Kidney glomerular epithelial cell (primary cell): ENCODE measurements at regions not wholly inside any gene's neighbourhood (a gene's known extent, or its start where the extent isn't known, plus 50 kb on each side); places are given as distances from the start of the nearest gene placed in this dataset.

Experiments used
- DNase-seq: peaks from one replicate; lab custom pipeline; 2025; lab: John Stamatoyannopoulos, UW

DNA sequence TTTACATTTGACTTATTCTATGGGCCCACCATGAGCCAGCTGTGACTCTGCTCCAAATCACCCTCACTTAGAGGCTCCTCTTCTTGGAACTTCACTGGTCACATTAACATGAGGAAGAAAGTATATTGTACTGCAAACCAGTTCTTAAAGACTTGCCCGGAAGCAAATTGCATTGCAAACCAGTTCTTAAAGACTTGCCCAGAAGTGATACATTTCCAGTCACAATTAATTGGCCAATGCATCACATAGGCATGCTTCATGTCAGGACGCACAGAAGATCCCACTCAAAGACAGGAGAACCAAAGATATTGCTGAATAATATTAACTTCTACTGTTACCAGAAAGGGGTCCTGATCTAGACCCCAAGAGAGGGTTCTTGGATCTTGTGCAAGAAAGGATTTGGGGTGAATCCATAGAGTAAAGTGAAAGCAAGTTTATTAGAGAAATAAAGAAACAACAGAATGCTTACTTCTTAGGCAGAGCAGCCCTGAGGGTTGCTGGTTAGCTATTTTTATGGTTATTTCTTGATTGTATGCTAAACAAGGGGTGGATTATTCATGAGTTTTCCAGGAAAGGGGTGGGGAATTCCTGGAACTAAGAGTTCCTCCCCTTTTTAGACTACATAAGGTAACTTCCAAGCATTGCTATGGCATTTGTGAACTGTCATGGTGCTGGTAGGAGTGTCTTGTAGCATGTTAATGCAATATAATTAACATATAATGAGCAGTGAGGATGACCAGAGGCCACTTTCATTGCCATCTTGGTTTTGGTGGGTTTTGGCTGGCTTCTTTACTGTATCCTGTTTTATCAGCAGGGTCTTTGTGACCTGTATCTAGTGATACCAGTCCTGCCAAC lies 54.6 kb upstream of the HCCS start:
- DNase-seq, result no peak

DNA sequence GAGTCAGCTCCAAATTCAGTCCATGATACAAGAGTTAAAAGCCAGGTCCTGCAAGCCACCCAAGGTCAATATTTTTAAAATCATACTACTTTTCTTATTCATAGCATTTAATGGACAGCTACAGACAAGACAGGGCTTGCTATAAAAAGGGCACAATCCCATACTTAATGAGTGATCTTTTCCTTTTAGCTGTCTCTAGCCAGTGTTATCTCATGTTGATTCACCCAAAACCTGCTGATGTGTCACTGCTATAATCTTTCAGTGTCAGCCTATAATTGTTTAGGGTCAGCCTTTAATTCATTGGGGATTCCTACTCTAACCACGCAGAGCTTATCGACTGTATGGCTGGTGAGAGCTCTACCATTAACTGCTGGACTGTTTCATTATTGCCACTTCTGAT lies 51.2 kb upstream of the HCCS start:
- peak; percentile 28 for DNase-seq
